ENCODE measurements at regions not wholly inside any gene's neighbourhood (a gene's known extent, or its start where the extent isn't known, plus 50 kb on each side); places are given as distances from the start of the nearest gene placed in this dataset.

DNA sequence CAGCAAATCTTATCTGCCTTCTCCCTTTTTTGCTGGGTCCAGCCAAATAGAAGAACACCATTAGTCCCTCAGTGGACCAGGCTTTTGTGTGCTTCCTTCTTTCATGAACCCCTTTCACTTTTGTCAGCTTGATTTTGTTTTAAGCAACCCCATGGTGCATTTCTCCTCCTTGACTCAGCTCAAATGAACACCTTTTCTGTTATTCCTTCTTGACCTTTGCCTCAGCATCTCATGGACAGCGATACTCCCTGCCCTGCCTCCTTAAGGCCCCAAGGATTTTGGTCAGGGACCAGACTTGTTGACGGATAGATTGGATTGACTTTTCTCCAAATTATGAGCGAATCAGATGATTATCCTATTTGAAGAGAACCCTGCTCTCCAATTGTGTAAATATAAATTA, 356.6 kb upstream of the USP24 start:
- H3K4me1 Mint-ChIP-seq, result peaks cover 1% of the 10 kb centered on the region in 2 experiments
- TF ChIP-seq, protein P1, sequence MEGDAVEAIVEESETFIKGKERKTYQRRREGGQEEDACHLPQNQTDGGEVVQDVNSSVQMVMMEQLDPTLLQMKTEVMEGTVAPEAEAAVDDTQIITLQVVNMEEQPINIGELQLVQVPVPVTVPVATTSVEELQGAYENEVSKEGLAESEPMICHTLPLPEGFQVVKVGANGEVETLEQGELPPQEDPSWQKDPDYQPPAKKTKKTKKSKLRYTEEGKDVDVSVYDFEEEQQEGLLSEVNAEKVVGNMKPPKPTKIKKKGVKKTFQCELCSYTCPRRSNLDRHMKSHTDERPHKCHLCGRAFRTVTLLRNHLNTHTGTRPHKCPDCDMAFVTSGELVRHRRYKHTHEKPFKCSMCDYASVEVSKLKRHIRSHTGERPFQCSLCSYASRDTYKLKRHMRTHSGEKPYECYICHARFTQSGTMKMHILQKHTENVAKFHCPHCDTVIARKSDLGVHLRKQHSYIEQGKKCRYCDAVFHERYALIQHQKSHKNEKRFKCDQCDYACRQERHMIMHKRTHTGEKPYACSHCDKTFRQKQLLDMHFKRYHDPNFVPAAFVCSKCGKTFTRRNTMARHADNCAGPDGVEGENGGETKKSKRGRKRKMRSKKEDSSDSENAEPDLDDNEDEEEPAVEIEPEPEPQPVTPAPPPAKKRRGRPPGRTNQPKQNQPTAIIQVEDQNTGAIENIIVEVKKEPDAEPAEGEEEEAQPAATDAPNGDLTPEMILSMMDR (conservative IDR thresholded peaks at IDR 0.05), result no peak
- Histone ChIP-seq H2BK5ac (ENCODE audit: insufficient read length, low read length) (no peak overlapping the region), H2BK120ac (ENCODE audit: low read depth, low read length, poor library complexity, severe bottlenecking) (no peak overlapping the region), H4K8ac (replicated peaks; ENCODE audit: insufficient read length, low read depth, low read length) (no peak overlapping the region), H3K4me1 (ENCODE audit: insufficient read depth, low read length) (no peaks in the 10 kb centered on the region), H3K79me1 (ENCODE audit: insufficient read depth, low read depth, low read length, poor library complexity, severe bottlenecking) (no peaks in the 10 kb centered on the region), H4K5ac (ENCODE audit: insufficient read length, low read depth, low read length) (no peak overlapping the region), H3K4ac (ENCODE audit: low read depth, low read length) (no peak overlapping the region), H3K27me3 (ENCODE audit: insufficient read depth, low read length) (no peaks in the 10 kb centered on the region), H3K9me3 (ENCODE audit: control insufficient read depth, low read depth, low read length) (peaks cover 8% of the 10 kb centered on the region), H2BK20ac (ENCODE audit: low read depth, low read length, poor library complexity, severe bottlenecking) (no peak overlapping the region), H4K20me1 (ENCODE audit: control insufficient read depth, insufficient read depth, insufficient read length) (no peaks in the 10 kb centered on the region), H3K56ac (ENCODE audit: insufficient read length, low read depth, low read length) (no peak overlapping the region), H3K23me2 (ENCODE audit: insufficient read length, low read depth, low read length, poor library complexity, severe bottlenecking) (no peaks in the 10 kb centered on the region), H3T11ph (ENCODE audit: low read length) (no peak overlapping the region), H3K18ac (ENCODE audit: insufficient read length, low read depth, low read length) (no peak overlapping the region), H3K23ac (ENCODE audit: insufficient read length, low read depth, low read length) (no peak overlapping the region), H3K4me2 (ENCODE audit: insufficient read depth, insufficient read length, low read length) (no peak overlapping the region), H3K9ac (ENCODE audit: extremely low read depth, insufficient read length, low read length) (no peak overlapping the region), H2AK5ac (ENCODE audit: insufficient read length, low read length) (no peak overlapping the region), H4K91ac (ENCODE audit: insufficient read length, low read depth, low read length) (no peak overlapping the region), H2BK12ac (ENCODE audit: insufficient read length, low read depth, low read length) (no peak overlapping the region), H3K27ac (ENCODE audit: insufficient read length, low read depth, low read length) (no peak overlapping the region), H2AFZ (ENCODE audit: low read length) (no peak overlapping the region), H2BK15ac (ENCODE audit: low read depth, low read length) (no peak overlapping the region), H3K79me2 (ENCODE audit: insufficient read depth, low read length) (no peaks in the 10 kb centered on the region), H3K14ac (ENCODE audit: insufficient read depth, low read length) (no peak overlapping the region)
- H3K9me3 Mint-ChIP-seq, result peaks cover 12 to 20% of the 10 kb centered on the region in 2 experiments
- no peak for DNase-seq
- H3K27ac Mint-ChIP-seq, result no peak overlapping the region
- H3K4me3 Mint-ChIP-seq, result no peak overlapping the region
- no CpG with 5 or more reads among the region's 3 CpGs for WGBS (ENCODE audit: extremely low coverage, insufficient read length, low lambda C conversion rate)
- peaks cover 3 to 22% (median 6%) of the 10 kb centered on the region in 3 experiments; a peak in 6 of 7 replicates for H3K36me3 Mint-ChIP-seq (ENCODE audit: insufficient read depth in 1 of 3, low read depth in 3 of 3)
- peaks cover 3% of the 10 kb centered on the region for H3K27me3 Mint-ChIP-seq (ENCODE audit: low read depth)

Data from H9 (cell line).